Neural cell (in vitro differentiated cells): ENCODE measurements at regions not wholly inside any gene's neighbourhood (a gene's known extent, or its start where the extent isn't known, plus 50 kb on each side); places are given as distances from the start of the nearest gene placed in this dataset.

ENCODE experiments used
- H2AFZ ChIP-seq: fragments of 200-600, 300-800 bp; sonication (generic), shearing (Covaris generic); 2 replicates; pipeline ENCODE4 v1.6.0; 2014; ENCODE audit warnings: low read depth, mild to moderate bottlenecking, antibody characterized with exemption, low read length, moderate library complexity
- H3F3A ChIP-seq: fragments of 200-600 bp; shearing (Covaris generic); 2 replicates; pipeline ENCODE4 v1.6.1; 2016; ENCODE audit warnings: mild to moderate bottlenecking, moderate library complexity, mixed read lengths, antibody characterized with exemption, low read length; ENCODE audit not compliant: insufficient read depth, poor library complexity, severe bottlenecking
- H3K27ac ChIP-seq: fragments of 200-600, 300-800 bp; sonication (generic), shearing (Covaris generic); 2 replicates; pipeline ENCODE4 v1.5.1; 2014; ENCODE audit warnings: mild to moderate bottlenecking, low read length, moderate library complexity
- H3K27me3 ChIP-seq: fragments of 300-800, 200-600 bp; sonication (generic), shearing (Covaris generic); 2 replicates; pipeline ENCODE4 v1.6.0; 2014; ENCODE audit warnings: mild to moderate bottlenecking, low read depth, low read length, moderate library complexity; ENCODE audit not compliant: insufficient read depth
- H3K36me3 ChIP-seq: fragments of 300-800, 200-600 bp; sonication (generic), shearing (Covaris generic); 2 replicates; pipeline ENCODE4 v1.5.1; 2014; ENCODE audit warnings: mild to moderate bottlenecking, antibody characterized with exemption, low read length, moderate library complexity; ENCODE audit not compliant: insufficient read depth
- H3K4me2 ChIP-seq: fragments of 300-800, 200-600 bp; sonication (generic), shearing (Covaris generic); 2 replicates; pipeline ENCODE4 v1.6.0; 2014; ENCODE audit warnings: mild to moderate bottlenecking, low read length
- H3K4me3 ChIP-seq: fragments of 300-800, 200-600 bp; sonication (generic), shearing (Covaris generic); 2 replicates; pipeline ENCODE4 v1.5.1; 2014; ENCODE audit warnings: mild to moderate bottlenecking, low read length, moderate library complexity
- H3K79me2 ChIP-seq: fragments of 200-600 bp; shearing (Covaris generic); replicated peaks from 2 replicates; pipeline ENCODE4 v1.6.0; 2014; ENCODE audit warnings: mild to moderate bottlenecking, low read length, moderate library complexity; ENCODE audit not compliant: insufficient read depth
- H3K9ac ChIP-seq: fragments of 300-800, 200-600 bp; sonication (generic), shearing (Covaris generic); 2 replicates; pipeline ENCODE4 v1.6.1; 2016; ENCODE audit warnings: mild to moderate bottlenecking, low read length, mixed read lengths
- H3K9me2 ChIP-seq: fragments of 200-600 bp; shearing (Covaris generic); 2 replicates; pipeline ENCODE4 v1.6.1; 2016; ENCODE audit warnings: mild to moderate bottlenecking, low read length, mixed read lengths; ENCODE audit not compliant: insufficient read depth
- H3K9me3 ChIP-seq: fragments of 200-600, 300-800 bp; sonication (generic), shearing (Covaris generic); 2 replicates; pipeline ENCODE4 v1.6.1; 2016; ENCODE audit warnings: mild to moderate bottlenecking, mixed run types, low read length, moderate library complexity, mixed read lengths
- H4K20me1 ChIP-seq: fragments of 200-600 bp; shearing (Covaris generic); 2 replicates; pipeline ENCODE4 v1.6.1; 2016; ENCODE audit warnings: mild to moderate bottlenecking, mixed run types; ENCODE audit not compliant: insufficient read depth
- EP300 ChIP-seq: fragments of 450-650 bp; conservative IDR thresholded peaks from 2 replicates; pipeline ENCODE4 v1.6.1; 2014; ENCODE audit warnings: antibody characterized with exemption, mild to moderate bottlenecking, moderate library complexity; ENCODE audit not compliant: poor library complexity, severe bottlenecking
- EZH2 ChIP-seq: fragments of 200-600, 300-800 bp; shearing (Covaris generic), sonication (generic); IDR thresholded peaks from 2 replicates; pipeline ENCODE4 v1.6.1; 2014; ENCODE audit warnings: antibody characterized with exemption, low read length, borderline replicate concordance, mild to moderate bottlenecking; ENCODE audit not compliant: insufficient read depth, poor library complexity, severe bottlenecking
- MXI1 ChIP-seq: fragments of 450-650 bp; conservative IDR thresholded peaks from 2 replicates; pipeline ENCODE4 v1.6.1; 2014; ENCODE audit warnings: antibody characterized with exemption, mild to moderate bottlenecking; ENCODE audit not compliant: poor library complexity, severe bottlenecking
- POLR2AphosphoS5 ChIP-seq: IDR thresholded peaks from 2 replicates; pipeline ENCODE4 v1.6.1; 2012
- RAD21 ChIP-seq: fragments of 450-650 bp; conservative IDR thresholded peaks from 2 replicates; pipeline ENCODE4 v1.6.1; 2014; ENCODE audit warnings: antibody characterized with exemption, mild to moderate bottlenecking, moderate library complexity
- SMC3 ChIP-seq: fragments of 450-650 bp; conservative IDR thresholded peaks from 2 replicates; pipeline ENCODE4 v1.6.1; 2014; ENCODE audit warnings: antibody characterized with exemption, mild to moderate bottlenecking, moderate library complexity; ENCODE audit not compliant: poor library complexity
- TAF1 ChIP-seq: IDR thresholded peaks from 2 replicates; pipeline ENCODE4 v1.6.1; 2012; ENCODE audit warnings: low read depth
- TF ChIP-seq, protein P1 (sequence below): fragments of 450-650 bp; IDR thresholded peaks from 2 replicates; pipeline ENCODE4 v1.5.1; 2014; ENCODE audit warnings: antibody characterized with exemption, mild to moderate bottlenecking, moderate library complexity; ENCODE audit not compliant: poor library complexity, severe bottlenecking
- TF ChIP-seq, protein P2 (sequence below): IDR thresholded peaks from 2 replicates; pipeline ENCODE4 v1.6.1; 2012; ENCODE audit warnings: borderline replicate concordance

DNA sequence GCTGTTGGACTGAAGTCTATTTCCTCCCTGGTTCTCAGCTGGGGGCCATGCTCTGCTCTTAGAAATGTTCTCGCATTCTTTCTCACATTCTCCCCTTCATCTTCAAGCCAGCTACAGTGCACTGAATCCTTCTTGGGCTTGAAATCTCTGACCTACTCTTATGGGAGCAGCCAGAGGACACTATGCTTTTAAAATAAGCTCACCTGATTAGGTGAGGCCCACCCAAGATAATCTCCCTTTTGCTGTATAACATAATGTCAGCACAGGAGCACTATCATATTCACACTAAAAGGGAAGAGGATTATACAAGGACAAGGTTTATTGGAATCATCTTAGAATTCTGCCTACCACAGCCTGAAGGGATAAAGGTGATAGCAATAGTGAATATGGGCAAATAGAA, 146.3 kb downstream of the ZNF674 start:
- H3K9me3 ChIP-seq, result no peaks in the 10 kb centered on the region
- no peak overlapping the region for H3K9ac ChIP-seq
- H3K9me2 ChIP-seq, result no peaks in the 10 kb centered on the region
- no peak for TF ChIP-seq SMC3
- TF ChIP-seq, protein P1, sequence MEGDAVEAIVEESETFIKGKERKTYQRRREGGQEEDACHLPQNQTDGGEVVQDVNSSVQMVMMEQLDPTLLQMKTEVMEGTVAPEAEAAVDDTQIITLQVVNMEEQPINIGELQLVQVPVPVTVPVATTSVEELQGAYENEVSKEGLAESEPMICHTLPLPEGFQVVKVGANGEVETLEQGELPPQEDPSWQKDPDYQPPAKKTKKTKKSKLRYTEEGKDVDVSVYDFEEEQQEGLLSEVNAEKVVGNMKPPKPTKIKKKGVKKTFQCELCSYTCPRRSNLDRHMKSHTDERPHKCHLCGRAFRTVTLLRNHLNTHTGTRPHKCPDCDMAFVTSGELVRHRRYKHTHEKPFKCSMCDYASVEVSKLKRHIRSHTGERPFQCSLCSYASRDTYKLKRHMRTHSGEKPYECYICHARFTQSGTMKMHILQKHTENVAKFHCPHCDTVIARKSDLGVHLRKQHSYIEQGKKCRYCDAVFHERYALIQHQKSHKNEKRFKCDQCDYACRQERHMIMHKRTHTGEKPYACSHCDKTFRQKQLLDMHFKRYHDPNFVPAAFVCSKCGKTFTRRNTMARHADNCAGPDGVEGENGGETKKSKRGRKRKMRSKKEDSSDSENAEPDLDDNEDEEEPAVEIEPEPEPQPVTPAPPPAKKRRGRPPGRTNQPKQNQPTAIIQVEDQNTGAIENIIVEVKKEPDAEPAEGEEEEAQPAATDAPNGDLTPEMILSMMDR, result no peak
- TF ChIP-seq EP300, result no peak
- no peak for TF ChIP-seq TAF1
- TF ChIP-seq, protein P2, sequence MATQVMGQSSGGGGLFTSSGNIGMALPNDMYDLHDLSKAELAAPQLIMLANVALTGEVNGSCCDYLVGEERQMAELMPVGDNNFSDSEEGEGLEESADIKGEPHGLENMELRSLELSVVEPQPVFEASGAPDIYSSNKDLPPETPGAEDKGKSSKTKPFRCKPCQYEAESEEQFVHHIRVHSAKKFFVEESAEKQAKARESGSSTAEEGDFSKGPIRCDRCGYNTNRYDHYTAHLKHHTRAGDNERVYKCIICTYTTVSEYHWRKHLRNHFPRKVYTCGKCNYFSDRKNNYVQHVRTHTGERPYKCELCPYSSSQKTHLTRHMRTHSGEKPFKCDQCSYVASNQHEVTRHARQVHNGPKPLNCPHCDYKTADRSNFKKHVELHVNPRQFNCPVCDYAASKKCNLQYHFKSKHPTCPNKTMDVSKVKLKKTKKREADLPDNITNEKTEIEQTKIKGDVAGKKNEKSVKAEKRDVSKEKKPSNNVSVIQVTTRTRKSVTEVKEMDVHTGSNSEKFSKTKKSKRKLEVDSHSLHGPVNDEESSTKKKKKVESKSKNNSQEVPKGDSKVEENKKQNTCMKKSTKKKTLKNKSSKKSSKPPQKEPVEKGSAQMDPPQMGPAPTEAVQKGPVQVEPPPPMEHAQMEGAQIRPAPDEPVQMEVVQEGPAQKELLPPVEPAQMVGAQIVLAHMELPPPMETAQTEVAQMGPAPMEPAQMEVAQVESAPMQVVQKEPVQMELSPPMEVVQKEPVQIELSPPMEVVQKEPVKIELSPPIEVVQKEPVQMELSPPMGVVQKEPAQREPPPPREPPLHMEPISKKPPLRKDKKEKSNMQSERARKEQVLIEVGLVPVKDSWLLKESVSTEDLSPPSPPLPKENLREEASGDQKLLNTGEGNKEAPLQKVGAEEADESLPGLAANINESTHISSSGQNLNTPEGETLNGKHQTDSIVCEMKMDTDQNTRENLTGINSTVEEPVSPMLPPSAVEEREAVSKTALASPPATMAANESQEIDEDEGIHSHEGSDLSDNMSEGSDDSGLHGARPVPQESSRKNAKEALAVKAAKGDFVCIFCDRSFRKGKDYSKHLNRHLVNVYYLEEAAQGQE, result no peak
- no peak for TF ChIP-seq POLR2AphosphoS5
- no peak for TF ChIP-seq MXI1
- TF ChIP-seq RAD21, result no peak
- no peak for TF ChIP-seq EZH2
- no peak overlapping the region for H3K4me2 ChIP-seq
- H3K79me2 ChIP-seq, result no peaks in the 10 kb centered on the region
- no peaks in the 10 kb centered on the region for H4K20me1 ChIP-seq
- no peak overlapping the region for H3K27ac ChIP-seq
- H3K27me3 ChIP-seq, result no peaks in the 10 kb centered on the region
- H3K4me3 ChIP-seq, result no peak overlapping the region
- no peaks in the 10 kb centered on the region for H3F3A ChIP-seq
- no peaks in the 10 kb centered on the region for H3K36me3 ChIP-seq
- H2AFZ ChIP-seq, result no peak overlapping the region

DNA sequence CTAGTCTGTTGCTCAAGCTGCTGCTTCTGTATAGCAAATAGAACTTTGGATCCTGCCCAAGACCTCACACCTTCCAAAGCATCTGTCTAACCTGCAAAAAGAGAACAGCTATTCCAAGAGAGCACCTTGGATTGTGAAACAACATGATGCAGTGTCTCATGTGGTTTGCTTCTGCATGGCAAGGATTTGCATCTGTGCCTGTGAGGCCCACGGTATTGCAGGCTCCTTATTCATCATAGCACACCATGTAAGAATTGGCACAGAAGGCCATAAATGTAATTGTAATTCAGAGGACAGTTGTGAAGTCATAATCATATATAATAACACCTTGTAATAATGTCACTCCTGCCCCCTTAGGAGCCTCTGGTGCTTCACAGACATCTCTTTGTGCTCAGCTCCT, 147.1 kb downstream of the ZNF674 start:
- no peak overlapping the region for H3K27ac ChIP-seq

More for the DNA sequence above, 147.1 kb downstream of the ZNF674 start:
- Histone ChIP-seq H3K4me2 (no peak overlapping the region), H3K36me3 (no peaks in the 10 kb centered on the region), H3K9me2 (no peaks in the 10 kb centered on the region), H3K4me3 (no peak overlapping the region), H3F3A (no peaks in the 10 kb centered on the region), H2AFZ (no peak overlapping the region), H4K20me1 (no peaks in the 10 kb centered on the region), H3K27me3 (no peaks in the 10 kb centered on the region), H3K9ac (no peak overlapping the region), H3K9me3 (no peaks in the 10 kb centered on the region), H3K79me2 (no peaks in the 10 kb centered on the region)
- TF ChIP-seq TAF1 (no peak), SMC3 (no peak), EZH2 (no peak), POLR2AphosphoS5 (no peak)
- TF ChIP-seq, protein P1, result no peak
